PC-9 (cell line): ENCODE measurements at regions not wholly inside any gene's neighbourhood (a gene's known extent, or its start where the extent isn't known, plus 50 kb on each side); places are given as distances from the start of the nearest gene placed in this dataset.

Experiments used
- BruUV-seq: library from RNA; stranded (reverse); fragments of 400-500 nt; replicated peaks from 2 replicates; lab custom pipeline; 2021; lab: Mats Ljungman, UMichigan
- CTCF ChIA-PET: fragments of 300-600 bp; sonication (Branson Sonifier 250); formaldehyde crosslinking; loops from one replicate; lab custom pipeline; 2022; ENCODE audit warnings: antibody characterized with exemption; lab: Charles Lee
- POLR2A ChIA-PET: fragments of 300-600 bp; sonication (Branson Sonifier 250); formaldehyde crosslinking; loops from one replicate; lab custom pipeline; 2022; ENCODE audit warnings: antibody characterized with exemption; ENCODE audit not compliant: unreplicated experiment; lab: Charles Lee
- DNase-seq, 2 experiments: peaks; one replicate each; pipeline versions ENCODE4 v3.0.0 to v3.0.0-alpha.2; 2015 to 2022; ENCODE audit warnings: mixed read lengths in 1 of 2
- H2AFZ ChIP-seq: fragments of 200-600 bp; sonication (generic); 2 replicates; pipeline ENCODE4 v1.8.1; 2017; ENCODE audit warnings: antibody characterized with exemption
- H3F3A ChIP-seq: fragments of 200-600 bp; sonication (generic); 2 replicates; pipeline ENCODE4 v1.8.1; 2017; ENCODE audit warnings: antibody characterized with exemption, mild to moderate bottlenecking, low read depth; ENCODE audit not compliant: insufficient read depth
- H3K27ac ChIP-seq: fragments of 200-600 bp; sonication (generic); 2 replicates; pipeline ENCODE4 v1.6.1; 2016; ENCODE audit warnings: mixed run types
- H3K27me3 ChIP-seq: fragments of 200-600 bp; sonication (generic); 2 replicates; pipeline ENCODE4 v1.6.1; 2016; ENCODE audit warnings: low read depth, mixed run types; ENCODE audit not compliant: insufficient read depth
- H3K36me3 ChIP-seq: fragments of 200-600 bp; sonication (generic); 2 replicates; pipeline ENCODE4 v1.6.1; 2016; ENCODE audit warnings: low read depth, mixed run types
- H3K4me1 ChIP-seq: fragments of 200-600 bp; sonication (generic); replicated peaks from 2 replicates; pipeline ENCODE4 v1.6.1; 2016; ENCODE audit warnings: mixed run types; ENCODE audit not compliant: insufficient read depth
- H3K4me2 ChIP-seq: fragments of 200-600 bp; sonication (generic); 2 replicates; pipeline ENCODE4 v1.6.1; 2017; ENCODE audit warnings: mixed run types
- H3K4me3 ChIP-seq: fragments of 200-600 bp; sonication (generic); 2 replicates; pipeline ENCODE4 v1.6.1; 2016; ENCODE audit warnings: mixed run types
- H3K79me2 ChIP-seq: fragments of 200-600 bp; sonication (generic); 2 replicates; pipeline ENCODE4 v1.6.1; 2017; ENCODE audit warnings: low read depth, mixed run types
- H3K9me2 ChIP-seq: fragments of 200-600 bp; sonication (generic); 2 replicates; pipeline ENCODE4 v1.8.1; 2017; ENCODE audit warnings: mild to moderate bottlenecking; ENCODE audit not compliant: insufficient read depth
- H3K9me3 ChIP-seq: fragments of 200-600 bp; sonication (generic); 2 replicates; pipeline ENCODE4 v1.8.1; 2016; ENCODE audit warnings: low read depth; ENCODE audit not compliant: insufficient read depth
- H4K20me1 ChIP-seq: fragments of 200-600 bp; sonication (generic); 2 replicates; pipeline ENCODE4 v1.8.1; 2017; ENCODE audit not compliant: insufficient read depth
- CTCF ChIP-seq: fragments of 200-600 bp; sonication (generic); conservative IDR thresholded peaks from 2 replicates; pipeline ENCODE4 v1.6.1; 2017; ENCODE audit warnings: mixed run types, antibody characterized with exemption, mild to moderate bottlenecking, moderate library complexity
- EZH2 ChIP-seq: fragments of 200-600 bp; sonication (generic); IDR thresholded peaks from 2 replicates; pipeline ENCODE4 v1.8.0; 2017; ENCODE audit warnings: antibody characterized with exemption, low read depth
- intact Hi-C: fragments of 100-400 bp; cut with micrococcal nuclease; formaldehyde crosslinking; loops from one replicate; pipeline ENCODE4 v1.10.0; 2022; ENCODE audit not compliant: unreplicated experiment

- peaks cover 10% of the 10 kb centered on the region for H3K9me3 ChIP-seq
- no TSS peak for BruUV-seq
- no peak overlapping the region for H3K27ac ChIP-seq
- H3K79me2 ChIP-seq: no peaks in the 10 kb centered on the region
- H2AFZ ChIP-seq: no peak overlapping the region
- ChIA-PET CTCF (no interaction called here), POLR2A (no interaction called here)
- peaks cover 8% of the 10 kb centered on the region; the same call in 1 of the 2 replicates for H3K9me2 ChIP-seq
- intact Hi-C loops: no loop called here
- TF ChIP-seq CTCF: no peak
- no peak for TF ChIP-seq EZH2
- H4K20me1 ChIP-seq: no peaks in the 10 kb centered on the region
- H3K27me3 ChIP-seq: no peaks in the 10 kb centered on the region
- H3F3A ChIP-seq: 0 out of 2 replicates have a peak, but pooled peaks cover 5% of the 10 kb centered on the region
- H3K4me2 ChIP-seq: no peak overlapping the region
- no peak for DNase-seq
- no peaks in the 10 kb centered on the region for H3K36me3 ChIP-seq
- peaks cover 21% of the 10 kb centered on the region for H3K4me1 ChIP-seq
- no peak overlapping the region for H3K4me3 ChIP-seq
These were observed 225.5 kb upstream of the BLID start for GRCh38 chr11:122341477-122341876.

GRCh38 chr11:122340607-122341290, 224.7 kb upstream of the BLID start:
- Histone ChIP-seq H3K4me3 (no peak overlapping the region), H3K9me3 (peaks cover 10% of the 10 kb centered on the region), H3K27me3 (no peaks in the 10 kb centered on the region), H3K4me2 (no peak overlapping the region), H3K4me1 (peaks cover 21% of the 10 kb centered on the region), H3K79me2 (no peaks in the 10 kb centered on the region), H3K36me3 (no peaks in the 10 kb centered on the region), H2AFZ (no peak overlapping the region), H3F3A (0 out of 2 replicates have a peak, but pooled peaks cover 5% of the 10 kb centered on the region), H3K9me2 (peaks cover 8% of the 10 kb centered on the region; the same call in 1 of the 2 replicates), H3K27ac (no peak overlapping the region), H4K20me1 (no peaks in the 10 kb centered on the region)
- no TSS peak for BruUV-seq
- DNase-seq: no peak
- ChIA-PET POLR2A (no interaction called here), CTCF (no interaction called here)
- intact Hi-C loops: no loop called here
- TF ChIP-seq EZH2: no peak
- no peak for TF ChIP-seq CTCF

- TF ChIP-seq CTCF (no peak), EZH2 (no peak)
- Histone ChIP-seq H3K36me3 (no peaks in the 10 kb centered on the region), H3K4me2 (no peak overlapping the region), H3K27ac (no peak overlapping the region), H3K4me1 (peaks cover 19% of the 10 kb centered on the region), H3K4me3 (no peak overlapping the region), H3K79me2 (no peaks in the 10 kb centered on the region), H3K27me3 (no peaks in the 10 kb centered on the region), H3K9me3 (peaks cover 10% of the 10 kb centered on the region), H3K9me2 (peaks cover 8% of the 10 kb centered on the region; the same call in 1 of the 2 replicates), H4K20me1 (no peaks in the 10 kb centered on the region), H2AFZ (no peak overlapping the region), H3F3A (0 out of 2 replicates have a peak, but pooled peaks cover 5% of the 10 kb centered on the region)
- CTCF ChIA-PET: no interaction called here
- DNase-seq: no peak
- intact Hi-C loops: no loop called here
- POLR2A ChIA-PET: no interaction called here
- BruUV-seq: no TSS peak
These were observed 223.5 kb upstream of the BLID start for GRCh38 chr11:122339436-122340060.
